PC-9 (cell line): ENCODE measurements at regions not wholly inside any gene's neighbourhood (a gene's known extent, or its start where the extent isn't known, plus 50 kb on each side); places are given as distances from the start of the nearest gene placed in this dataset.

Experiments
- CTCF ChIP-seq: fragments of 200-600 bp; sonication (generic); conservative IDR thresholded peaks from 2 replicates; pipeline ENCODE4 v1.6.1; 2017; ENCODE audit warnings: mixed run types, antibody characterized with exemption, mild to moderate bottlenecking, moderate library complexity
- EZH2 ChIP-seq: fragments of 200-600 bp; sonication (generic); IDR thresholded peaks from 2 replicates; pipeline ENCODE4 v1.8.0; 2017; ENCODE audit warnings: antibody characterized with exemption, low read depth

- TF ChIP-seq EZH2 (no peak), CTCF (peak; percentile 76)
Observed at GRCh38 chr3:194269610-194270145, 81.5 kb downstream of the CPN2 start.
